ENCODE measurements at regions not wholly inside any gene's neighbourhood (a gene's known extent, or its start where the extent isn't known, plus 50 kb on each side); places are given as distances from the start of the nearest gene placed in this dataset.

GRCh38 chr13:60716313-60716712 lies 319.3 kb downstream of the TDRD3 start:
- TF ChIP-seq, protein P1, sequence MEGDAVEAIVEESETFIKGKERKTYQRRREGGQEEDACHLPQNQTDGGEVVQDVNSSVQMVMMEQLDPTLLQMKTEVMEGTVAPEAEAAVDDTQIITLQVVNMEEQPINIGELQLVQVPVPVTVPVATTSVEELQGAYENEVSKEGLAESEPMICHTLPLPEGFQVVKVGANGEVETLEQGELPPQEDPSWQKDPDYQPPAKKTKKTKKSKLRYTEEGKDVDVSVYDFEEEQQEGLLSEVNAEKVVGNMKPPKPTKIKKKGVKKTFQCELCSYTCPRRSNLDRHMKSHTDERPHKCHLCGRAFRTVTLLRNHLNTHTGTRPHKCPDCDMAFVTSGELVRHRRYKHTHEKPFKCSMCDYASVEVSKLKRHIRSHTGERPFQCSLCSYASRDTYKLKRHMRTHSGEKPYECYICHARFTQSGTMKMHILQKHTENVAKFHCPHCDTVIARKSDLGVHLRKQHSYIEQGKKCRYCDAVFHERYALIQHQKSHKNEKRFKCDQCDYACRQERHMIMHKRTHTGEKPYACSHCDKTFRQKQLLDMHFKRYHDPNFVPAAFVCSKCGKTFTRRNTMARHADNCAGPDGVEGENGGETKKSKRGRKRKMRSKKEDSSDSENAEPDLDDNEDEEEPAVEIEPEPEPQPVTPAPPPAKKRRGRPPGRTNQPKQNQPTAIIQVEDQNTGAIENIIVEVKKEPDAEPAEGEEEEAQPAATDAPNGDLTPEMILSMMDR (IDR thresholded peaks at IDR 0.05) = no peak
- TF ChIP-seq POLR2A (IDR thresholded peaks at IDR 0.05) = no peak
